Activated CD4-positive, alpha-beta T cell treated with anti-CD3 and anti-CD28 coated beads, Interleukin-2, amount 10 ng/mL, durations not matched to agents 24 days and 14 days (primary cell): ENCODE measurements at regions not wholly inside any gene's neighbourhood (a gene's known extent, or its start where the extent isn't known, plus 50 kb on each side); places are given as distances from the start of the nearest gene placed in this dataset.
"Not testable (repeated sequence)": the region's sequence is repeated elsewhere in the genome, so short reads cannot be mapped to it uniquely, and the experiment has no call there.

Experiments
- DNase-seq: peaks from one replicate; pipeline ENCODE4 v3.0.0; 2022
- H3K27ac Mint-ChIP-seq: one replicate; pipeline ENCODE4 v1.8.0; 2022; ENCODE audit warnings: mild to moderate bottlenecking, mixed read lengths
- H3K27me3 Mint-ChIP-seq: one replicate; pipeline ENCODE4 v1.8.0; 2022; ENCODE audit warnings: mixed read lengths
- H3K36me3 Mint-ChIP-seq: one replicate; pipeline ENCODE4 v1.8.0; 2022; ENCODE audit warnings: low read depth, mild to moderate bottlenecking, mixed read lengths
- H3K4me1 Mint-ChIP-seq: one replicate; pipeline ENCODE4 v1.8.0; 2021; ENCODE audit warnings: mixed read lengths
- H3K4me3 Mint-ChIP-seq: one replicate; pipeline ENCODE4 v1.8.0; 2022; ENCODE audit warnings: mild to moderate bottlenecking, moderate library complexity, mixed read lengths
- H3K9me3 Mint-ChIP-seq: one replicate; pipeline ENCODE4 v1.8.0; 2021; ENCODE audit warnings: mixed read lengths
- intact Hi-C: fragments of 100-400 bp; cut with micrococcal nuclease; formaldehyde crosslinking; loops from one replicate; pipeline ENCODE4 v1.15.1; 2023

- intact Hi-C loops = no loop called here
- H3K36me3 Mint-ChIP-seq = no peaks in the 10 kb centered on the region
- peaks cover 9% of the 10 kb centered on the region for H3K9me3 Mint-ChIP-seq
- no peaks in the 10 kb centered on the region for H3K27me3 Mint-ChIP-seq
- H3K27ac Mint-ChIP-seq = no peak overlapping the region
- no peaks in the 10 kb centered on the region for H3K4me1 Mint-ChIP-seq
- no peak for DNase-seq
- no peak overlapping the region for H3K4me3 Mint-ChIP-seq
These were observed 974.5 kb upstream of the HS3ST1 start for GRCh38 chr4:12403175-12403574.

DNA sequence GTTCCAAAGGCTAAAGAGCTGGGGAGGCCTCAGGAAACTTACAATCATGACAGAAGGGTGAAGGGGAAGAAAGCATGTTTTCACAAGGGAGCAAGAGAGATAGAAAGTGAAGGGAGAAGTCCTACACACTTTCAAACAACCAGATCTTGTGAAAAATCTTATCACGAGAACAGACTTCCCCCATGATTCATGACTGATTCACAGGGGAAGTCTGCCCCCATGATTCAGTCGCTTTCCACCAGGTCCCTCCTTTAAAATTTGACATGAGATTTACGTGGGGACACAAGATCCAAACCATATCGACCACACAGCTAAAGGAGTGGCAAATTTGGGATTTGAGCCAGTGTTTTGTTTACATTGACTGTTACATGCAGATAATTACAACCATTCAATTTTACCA, 971.1 kb upstream of the HS3ST1 start:
- Mint-ChIP-seq H3K4me3 (no peak overlapping the region), H3K9me3 (peaks cover 9% of the 10 kb centered on the region), H3K27me3 (no peaks in the 10 kb centered on the region), H3K27ac (no peak overlapping the region), H3K4me1 (no peaks in the 10 kb centered on the region), H3K36me3 (no peaks in the 10 kb centered on the region)
- no peak for DNase-seq
- intact Hi-C loops = no loop called here

GRCh38 chr4:12393631-12394262, 965.1 kb upstream of the HS3ST1 start:
- no peak overlapping the region for H3K4me3 Mint-ChIP-seq
- peaks cover 7% of the 10 kb centered on the region for H3K9me3 Mint-ChIP-seq
- intact Hi-C loops = no loop called here
- no peaks in the 10 kb centered on the region for H3K4me1 Mint-ChIP-seq
- H3K27me3 Mint-ChIP-seq = no peaks in the 10 kb centered on the region
- no peak overlapping the region for H3K27ac Mint-ChIP-seq
- DNase-seq = no peak
- H3K36me3 Mint-ChIP-seq = no peaks in the 10 kb centered on the region

DNA sequence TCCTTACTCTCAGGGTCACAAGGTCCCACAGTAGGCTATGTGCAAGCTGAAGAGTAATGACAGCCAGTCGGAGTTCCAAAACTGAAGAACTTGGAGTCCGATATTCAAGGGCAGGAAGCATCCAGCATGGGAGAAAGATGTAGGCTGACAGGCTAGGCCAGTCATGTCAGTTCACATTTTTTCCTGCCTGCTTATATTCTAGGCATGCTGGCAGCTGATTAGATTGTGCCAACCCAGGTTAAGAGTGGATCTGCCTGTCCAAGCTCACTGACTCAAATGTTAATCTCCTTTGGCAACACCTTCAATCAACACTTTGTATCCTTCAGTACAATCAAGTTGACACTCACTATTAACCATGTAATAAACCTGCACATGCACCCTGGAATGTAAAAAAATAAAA, 960.9 kb upstream of the HS3ST1 start:
- H3K27ac Mint-ChIP-seq = no peak overlapping the region
- peaks cover 13% of the 10 kb centered on the region for H3K9me3 Mint-ChIP-seq
- no peak overlapping the region for H3K4me3 Mint-ChIP-seq
- no peaks in the 10 kb centered on the region for H3K36me3 Mint-ChIP-seq
- intact Hi-C loops = no loop called here
- no peak for DNase-seq
- H3K27me3 Mint-ChIP-seq = no peaks in the 10 kb centered on the region
- no peaks in the 10 kb centered on the region for H3K4me1 Mint-ChIP-seq

DNA sequence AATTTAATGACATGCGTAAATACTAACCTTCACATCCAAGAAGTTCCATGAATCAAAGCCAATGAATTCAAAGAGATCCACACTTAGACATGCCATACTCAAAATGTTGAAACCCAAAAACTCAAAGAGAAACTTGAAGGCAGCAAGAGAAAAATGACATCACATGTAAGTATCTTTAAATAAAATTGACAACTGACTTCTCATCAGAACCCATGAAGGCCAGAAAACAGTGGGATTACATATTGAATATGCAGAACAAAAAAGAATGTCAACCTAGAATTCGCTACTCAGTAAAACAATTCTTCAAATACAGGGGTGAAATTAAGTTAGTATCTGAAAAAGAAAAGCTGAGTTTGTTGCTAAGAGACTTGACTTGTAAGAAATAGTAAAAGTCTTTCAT, 953.9 kb upstream of the HS3ST1 start:
- DNase-seq = no peak
- H3K9me3 Mint-ChIP-seq = peaks cover 7% of the 10 kb centered on the region
- intact Hi-C loops = no loop called here

DNA sequence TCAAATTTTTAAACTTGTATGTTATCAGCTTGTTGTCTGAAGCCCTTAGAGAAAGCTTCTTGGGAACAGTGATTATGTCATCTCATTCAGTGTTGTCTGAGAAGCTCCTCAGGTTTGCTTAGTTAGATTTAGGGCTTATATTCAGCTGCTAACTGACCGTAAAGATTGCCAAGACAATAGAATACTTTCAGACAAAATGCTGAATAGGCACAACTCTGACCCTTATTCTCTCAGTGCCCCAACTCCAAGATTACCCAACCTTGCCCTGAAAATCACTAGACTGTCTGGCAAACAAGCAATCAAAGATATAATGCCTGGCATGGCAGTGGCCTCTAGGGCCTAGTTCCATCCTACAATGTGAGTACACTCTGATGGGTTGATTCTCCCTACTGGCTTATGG, 950.5 kb upstream of the HS3ST1 start:
- Mint-ChIP-seq H3K9me3 (peaks cover 7% of the 10 kb centered on the region), H3K27ac (no peak overlapping the region), H3K4me1 (no peaks in the 10 kb centered on the region), H3K36me3 (no peaks in the 10 kb centered on the region), H3K27me3 (no peaks in the 10 kb centered on the region), H3K4me3 (no peak overlapping the region)
- intact Hi-C loops = no loop called here
- DNase-seq = no peak

More for the DNA sequence above, 953.9 kb upstream of the HS3ST1 start:
- Mint-ChIP-seq H3K4me3 (no peak overlapping the region), H3K36me3 (no peaks in the 10 kb centered on the region), H3K27ac (no peak overlapping the region), H3K4me1 (no peaks in the 10 kb centered on the region), H3K27me3 (no peaks in the 10 kb centered on the region)

DNA sequence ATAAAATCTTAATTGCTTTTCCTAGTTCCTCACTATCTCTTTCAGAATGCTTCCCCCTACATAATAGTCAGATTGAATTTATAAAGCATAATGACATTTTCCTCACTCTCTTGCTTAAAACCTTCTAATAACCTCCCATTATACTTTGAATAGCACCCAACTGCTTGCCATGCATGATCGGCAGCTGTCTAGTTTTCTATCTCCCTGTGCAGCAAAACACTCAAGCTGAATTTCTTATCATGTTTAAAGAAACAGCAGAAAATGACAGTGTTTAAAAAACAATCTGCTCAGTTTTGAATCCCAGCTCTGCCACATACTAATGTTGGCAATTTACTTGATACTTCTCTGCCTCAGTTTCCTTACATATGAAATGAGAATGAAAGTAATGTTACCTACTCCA, 947.1 kb upstream of the HS3ST1 start:
- peaks cover 7% of the 10 kb centered on the region for H3K9me3 Mint-ChIP-seq
- intact Hi-C loops = no loop called here
- H3K27me3 Mint-ChIP-seq = no peaks in the 10 kb centered on the region
- no peak overlapping the region for H3K27ac Mint-ChIP-seq
- no peak for DNase-seq
- no peaks in the 10 kb centered on the region for H3K36me3 Mint-ChIP-seq
- H3K4me1 Mint-ChIP-seq = no peaks in the 10 kb centered on the region
- no peak overlapping the region for H3K4me3 Mint-ChIP-seq

DNA sequence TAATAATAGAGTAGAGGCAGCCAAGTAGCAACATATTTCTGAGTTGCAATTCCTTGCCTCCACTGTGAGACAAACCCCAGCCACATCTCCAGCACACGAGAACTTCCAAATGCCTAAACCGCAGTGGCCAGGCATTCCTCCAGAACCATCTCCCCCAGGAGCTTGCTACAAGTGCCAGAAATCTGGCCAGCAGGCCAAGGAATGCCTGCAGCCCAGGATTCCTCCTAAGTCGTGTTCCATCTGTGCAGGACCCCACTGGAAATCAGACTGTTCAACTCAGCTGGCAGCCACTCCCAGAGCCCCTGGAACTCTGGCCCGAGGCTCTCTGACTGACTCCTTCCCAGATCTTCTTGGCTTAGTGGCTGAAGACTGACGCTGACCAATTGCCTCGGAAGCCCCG, 937.2 kb upstream of the HS3ST1 start:
- H3K36me3 Mint-ChIP-seq, H3K27ac Mint-ChIP-seq, intact Hi-C loops, DNase-seq, H3K27me3 Mint-ChIP-seq, H3K4me3 Mint-ChIP-seq, H3K4me1 Mint-ChIP-seq, H3K9me3 Mint-ChIP-seq: not testable (repeated sequence)

DNA sequence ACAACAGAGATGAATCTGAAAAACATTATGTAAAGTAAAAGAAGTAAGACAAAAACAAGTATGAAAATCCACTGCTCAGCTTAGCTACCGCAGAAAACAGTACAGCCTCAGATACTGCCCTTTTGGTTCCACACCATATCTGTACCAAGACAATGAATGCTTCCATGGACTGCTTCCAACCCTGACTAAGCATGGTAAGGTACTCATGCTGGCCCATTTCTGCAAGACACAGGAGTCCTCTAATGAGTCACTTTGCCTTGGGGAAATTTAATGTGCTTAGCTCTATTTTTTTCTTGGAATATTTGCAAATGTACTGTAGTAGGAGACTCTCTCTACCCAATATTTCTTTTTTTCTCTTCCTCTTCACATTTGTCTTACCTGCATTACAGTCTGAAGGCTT, 931.7 kb upstream of the HS3ST1 start:
- H3K4me3 Mint-ChIP-seq = no peak overlapping the region
- no peaks in the 10 kb centered on the region for H3K36me3 Mint-ChIP-seq
- intact Hi-C loops = no loop called here
- no peak overlapping the region for H3K27ac Mint-ChIP-seq
- no peaks in the 10 kb centered on the region for H3K4me1 Mint-ChIP-seq
- peaks cover 6% of the 10 kb centered on the region for H3K9me3 Mint-ChIP-seq
- no peaks in the 10 kb centered on the region for H3K27me3 Mint-ChIP-seq
- DNase-seq = no peak

DNA sequence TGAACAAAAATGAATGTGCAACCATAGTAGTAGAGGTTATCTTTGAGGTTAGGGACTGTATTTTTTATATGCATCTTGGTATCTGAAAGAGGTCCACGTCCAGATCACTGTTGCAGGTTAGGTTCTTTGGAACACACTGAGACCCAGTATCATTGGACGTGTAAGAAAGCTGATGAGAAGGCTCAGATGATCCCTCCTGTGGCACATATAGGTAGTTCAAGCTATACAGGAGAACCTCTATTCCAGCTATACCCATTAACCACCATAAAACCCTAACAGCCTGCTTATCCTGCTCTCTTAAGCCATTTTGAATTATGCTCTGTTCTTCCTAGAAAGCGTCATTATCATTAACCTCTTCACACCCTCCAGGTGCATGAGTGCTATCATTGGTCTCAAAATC, 930.7 kb upstream of the HS3ST1 start:
- Mint-ChIP-seq H3K4me1 (no peaks in the 10 kb centered on the region), H3K27me3 (no peaks in the 10 kb centered on the region), H3K4me3 (no peak overlapping the region), H3K9me3 (peaks cover 3% of the 10 kb centered on the region), H3K27ac (no peak overlapping the region), H3K36me3 (no peaks in the 10 kb centered on the region)
- DNase-seq = no peak
- intact Hi-C loops = no loop called here

GRCh38 chr4:12333083-12333482, 904.4 kb upstream of the HS3ST1 start:
- H3K4me1 Mint-ChIP-seq, H3K27me3 Mint-ChIP-seq, H3K27ac Mint-ChIP-seq, H3K36me3 Mint-ChIP-seq, H3K9me3 Mint-ChIP-seq, intact Hi-C loops, H3K4me3 Mint-ChIP-seq, DNase-seq: not testable (repeated sequence)

- H3K36me3 Mint-ChIP-seq = no peaks in the 10 kb centered on the region
- H3K4me3 Mint-ChIP-seq = no peak overlapping the region
- no peak for DNase-seq
- no peak overlapping the region for H3K27ac Mint-ChIP-seq
- no peaks in the 10 kb centered on the region for H3K4me1 Mint-ChIP-seq
- H3K9me3 Mint-ChIP-seq = no peaks in the 10 kb centered on the region
- no peaks in the 10 kb centered on the region for H3K27me3 Mint-ChIP-seq
- intact Hi-C loops = no loop called here
These were observed 896.3 kb upstream of the HS3ST1 start for GRCh38 chr4:12324965-12325364.

- H3K36me3 Mint-ChIP-seq = no peaks in the 10 kb centered on the region
These were observed 891.1 kb upstream of the HS3ST1 start for GRCh38 chr4:12319765-12320164.

DNA sequence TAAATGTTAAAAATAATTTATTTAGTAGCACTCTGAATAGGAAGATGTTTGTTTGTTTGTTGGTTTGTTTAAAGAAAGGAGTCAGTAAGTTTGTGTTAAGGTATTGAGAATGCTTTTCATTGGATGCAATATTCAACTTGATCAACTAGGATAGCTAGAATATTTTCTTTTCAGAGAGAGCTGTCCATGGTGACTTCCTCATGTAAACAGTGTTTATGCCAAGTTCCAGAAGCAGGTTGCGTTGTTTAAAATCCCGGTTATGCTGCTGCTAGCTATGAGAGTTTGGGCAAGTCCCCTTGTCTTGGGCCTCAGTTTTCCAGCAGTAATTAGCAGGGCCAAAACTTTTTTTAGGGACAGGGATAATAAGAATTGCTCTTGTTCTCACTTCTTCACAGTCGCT, 876.2 kb upstream of the HS3ST1 start:
- intact Hi-C loops = no loop called here
- DNase-seq = no peak
- Mint-ChIP-seq H3K27ac (no peak overlapping the region), H3K36me3 (no peaks in the 10 kb centered on the region), H3K9me3 (peaks cover 3% of the 10 kb centered on the region), H3K27me3 (no peaks in the 10 kb centered on the region), H3K4me1 (no peaks in the 10 kb centered on the region), H3K4me3 (no peak overlapping the region)

More at GRCh38 chr4:12319765-12320164, 891.1 kb upstream of the HS3ST1 start:
- Mint-ChIP-seq H3K9me3 (no peaks in the 10 kb centered on the region), H3K27me3 (no peaks in the 10 kb centered on the region), H3K4me3 (no peak overlapping the region), H3K4me1 (no peaks in the 10 kb centered on the region), H3K27ac (no peak overlapping the region)
- DNase-seq = no peak
- intact Hi-C loops = no loop called here

DNA sequence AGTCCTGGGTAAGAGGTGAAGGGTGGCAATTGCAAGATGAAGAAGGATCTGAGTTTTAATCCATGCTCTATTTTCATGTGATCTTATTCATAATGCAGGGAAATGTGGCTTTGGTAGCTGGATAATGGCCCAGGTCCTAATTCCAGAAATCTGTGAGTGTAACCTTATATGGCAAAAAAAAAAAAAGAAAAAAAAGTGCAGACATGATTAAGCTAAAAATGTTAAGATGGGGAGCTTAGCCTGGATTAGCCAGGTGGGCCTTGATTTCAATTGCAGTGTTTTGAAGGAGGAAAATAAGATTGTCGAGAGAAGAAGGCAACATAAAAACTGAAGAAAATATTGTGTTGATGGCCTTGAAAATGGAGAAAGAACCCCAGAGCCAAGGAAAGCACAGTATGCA, 867.7 kb upstream of the HS3ST1 start:
- H3K36me3 Mint-ChIP-seq = no peaks in the 10 kb centered on the region
- intact Hi-C loops = no loop called here
- no peak overlapping the region for H3K4me3 Mint-ChIP-seq
- no peak overlapping the region for H3K27ac Mint-ChIP-seq
- no peak for DNase-seq
- H3K27me3 Mint-ChIP-seq = no peaks in the 10 kb centered on the region
- no peaks in the 10 kb centered on the region for H3K4me1 Mint-ChIP-seq
- peaks cover 10% of the 10 kb centered on the region for H3K9me3 Mint-ChIP-seq
